GM11168 (cell line): ENCODE measurements at regions not wholly inside any gene's neighbourhood (a gene's known extent, or its start where the extent isn't known, plus 50 kb on each side); places are given as distances from the start of the nearest gene placed in this dataset.

Experiments
- in situ Hi-C: fragments of 300-500 bp; cut with MboI; formaldehyde crosslinking; loops from one replicate; pipeline ENCODE4 v1.12.0; 2022; ENCODE audit warnings: low sequenced_read_pairs; ENCODE audit not compliant: unreplicated experiment

DNA sequence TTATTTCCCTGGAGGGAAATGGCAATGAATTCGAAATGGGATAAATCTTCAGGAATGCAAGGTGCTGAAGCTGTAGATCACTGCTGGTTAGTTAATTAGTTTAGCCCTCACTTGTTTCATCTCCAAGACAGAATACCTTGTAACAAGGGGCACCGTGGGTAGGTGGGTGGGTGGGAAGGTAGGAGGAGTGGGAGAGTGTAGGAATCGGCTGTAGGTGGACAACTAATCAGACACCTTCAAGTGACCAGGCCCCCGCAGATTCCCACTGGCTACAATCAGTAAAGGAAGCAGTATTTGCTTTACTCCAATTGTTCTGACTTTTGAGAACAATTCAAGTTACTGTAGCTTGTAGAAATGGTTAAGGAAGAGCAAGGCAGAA, 293.7 kb downstream of the TLE1 start:
- in situ Hi-C loops, result no loop called here

DNA sequence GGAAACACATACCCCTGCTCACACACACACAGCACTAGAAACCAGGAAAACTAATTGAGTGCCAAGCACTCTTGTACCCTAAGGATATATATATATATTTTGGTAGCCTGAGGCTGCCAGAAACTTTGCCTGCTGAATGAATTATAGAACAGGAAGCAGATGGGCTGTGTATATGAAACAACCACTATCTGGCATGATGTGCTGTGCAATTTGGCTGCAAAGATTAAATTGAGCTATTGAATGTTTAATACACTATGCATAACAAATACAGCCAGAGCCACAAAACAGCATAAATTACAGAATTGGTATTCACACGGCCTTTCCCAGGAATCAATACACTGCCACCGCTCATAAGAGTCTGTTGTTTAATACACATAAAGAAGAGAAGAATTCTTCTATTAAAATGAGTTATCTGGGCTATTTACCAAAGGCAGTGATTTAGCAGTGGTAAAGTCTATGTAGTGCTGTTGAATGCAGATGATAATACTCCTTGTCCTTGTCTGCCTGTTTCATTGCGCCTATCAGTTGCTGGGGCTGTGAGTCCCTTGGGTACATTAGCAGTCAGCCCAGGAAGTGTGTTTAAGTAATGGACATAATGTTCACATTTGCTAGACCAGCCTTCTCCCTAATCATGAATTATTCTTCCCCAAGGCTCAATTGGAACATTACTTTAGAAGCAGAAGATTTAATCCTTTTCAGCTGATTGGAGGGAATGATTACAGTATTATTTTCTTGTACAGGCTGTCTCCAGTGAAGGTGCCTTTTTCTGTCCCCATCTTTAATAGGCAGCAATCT, 294.3 kb downstream of the TLE1 start:
- in situ Hi-C loops, result no loop called here

DNA sequence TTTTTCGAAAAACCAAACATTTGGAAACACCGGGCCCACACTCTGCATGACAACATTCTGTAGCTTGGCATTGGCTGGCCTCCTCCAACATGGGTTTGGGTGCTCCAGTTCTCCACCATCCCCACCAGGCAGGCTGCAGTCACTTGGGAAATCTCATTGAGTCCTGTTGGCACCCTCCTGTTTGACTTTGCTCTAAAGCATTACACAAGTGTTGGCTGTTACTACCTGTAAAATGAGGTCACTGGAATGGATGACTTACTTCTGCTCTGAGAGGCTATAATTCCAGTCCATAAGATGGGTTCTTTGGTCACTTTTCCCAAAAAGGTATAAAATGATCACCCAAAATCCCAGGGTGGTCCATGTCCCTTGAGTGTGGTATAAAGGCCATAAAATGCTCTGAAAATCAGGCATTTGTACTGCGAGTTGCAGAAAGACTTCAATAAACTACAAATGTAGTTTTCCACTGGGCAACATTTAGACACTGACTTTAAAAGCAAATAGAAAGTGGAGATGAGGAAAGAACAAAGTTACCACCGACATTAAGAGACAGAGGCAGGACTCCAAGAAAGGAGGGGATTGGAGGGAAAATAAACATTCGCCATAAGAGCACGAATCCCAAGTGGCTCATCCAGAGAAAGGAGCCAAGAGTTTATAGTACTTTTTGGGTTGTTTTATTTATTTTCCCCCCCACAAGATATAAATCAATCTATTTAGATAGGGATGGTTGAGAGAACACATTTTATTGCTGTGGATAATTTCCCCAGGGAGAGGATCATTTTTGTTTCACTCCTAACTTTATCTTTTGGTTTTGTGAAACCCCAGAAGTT, 295.1 kb downstream of the TLE1 start:
- in situ Hi-C loops, result no loop called here

DNA sequence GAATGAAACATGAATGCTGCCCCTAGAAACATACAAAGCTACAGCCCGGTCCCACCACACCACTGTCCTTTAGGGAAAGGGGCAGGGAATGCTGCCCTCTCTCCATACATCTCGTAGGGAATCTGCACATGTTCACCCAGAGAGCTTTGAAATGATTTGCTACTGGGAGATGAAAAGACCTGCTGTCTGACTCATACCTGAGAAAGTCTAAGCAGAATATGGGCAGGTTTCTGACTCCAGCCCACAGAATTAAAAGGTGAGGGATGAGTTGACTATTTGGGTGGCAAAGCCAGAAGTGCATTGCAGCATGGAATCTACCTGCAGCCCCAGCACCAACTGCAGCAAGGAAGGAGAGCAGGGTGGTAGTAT, 297.9 kb downstream of the TLE1 start:
- in situ Hi-C loops, result no loop called here

DNA sequence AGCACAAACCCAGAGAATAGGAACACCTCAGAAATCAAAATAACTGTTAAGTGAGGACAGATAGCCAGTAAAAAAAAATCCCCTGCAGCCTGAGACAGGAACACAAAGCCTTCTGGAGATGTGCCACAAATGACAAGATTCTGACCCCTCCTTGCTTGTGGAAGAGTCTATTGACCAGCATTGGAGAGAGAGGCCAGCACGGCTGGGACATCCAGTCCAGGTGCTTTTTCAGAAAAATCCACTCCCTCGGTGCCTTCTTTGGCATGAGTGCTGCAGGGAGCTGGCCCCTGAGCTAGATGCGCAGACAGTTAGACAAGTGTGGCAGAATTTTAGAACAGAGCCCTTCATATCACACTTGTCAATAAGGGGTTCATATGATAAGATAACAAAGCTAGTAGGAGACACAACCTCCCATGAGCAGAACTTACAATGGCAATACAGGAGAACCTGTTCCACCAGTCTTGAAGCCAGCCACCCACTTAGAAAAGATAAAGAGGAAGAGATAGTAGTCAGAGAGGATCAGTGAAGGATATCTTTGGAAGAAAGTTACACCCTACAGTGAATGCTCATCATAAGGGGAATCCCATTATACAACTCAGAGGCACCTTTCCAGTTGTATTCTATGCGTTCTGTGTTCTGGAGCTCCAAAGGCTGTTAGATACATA, 298.4 kb downstream of the TLE1 start:
- in situ Hi-C loops, result no loop called here

DNA sequence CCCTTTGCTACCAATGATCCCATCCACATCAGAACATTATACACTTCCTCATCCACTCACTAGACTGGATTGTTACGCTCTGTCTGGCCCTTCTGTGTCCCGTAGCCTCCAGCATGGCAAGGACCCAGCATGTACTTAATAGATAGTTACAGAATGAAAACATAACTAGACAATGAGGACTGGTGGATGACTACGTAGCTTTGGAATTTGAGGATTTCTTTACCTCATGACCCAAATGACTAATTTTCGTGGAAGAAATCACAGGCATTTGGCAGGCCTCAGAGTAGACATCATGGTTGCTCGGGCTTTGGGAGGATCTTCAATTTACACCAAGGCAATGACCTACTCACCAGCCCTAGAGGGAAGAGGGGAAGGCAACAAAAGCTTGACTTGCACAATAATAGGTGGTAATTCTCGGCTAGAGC, 299.8 kb downstream of the TLE1 start:
- in situ Hi-C loops, result no loop called here

DNA sequence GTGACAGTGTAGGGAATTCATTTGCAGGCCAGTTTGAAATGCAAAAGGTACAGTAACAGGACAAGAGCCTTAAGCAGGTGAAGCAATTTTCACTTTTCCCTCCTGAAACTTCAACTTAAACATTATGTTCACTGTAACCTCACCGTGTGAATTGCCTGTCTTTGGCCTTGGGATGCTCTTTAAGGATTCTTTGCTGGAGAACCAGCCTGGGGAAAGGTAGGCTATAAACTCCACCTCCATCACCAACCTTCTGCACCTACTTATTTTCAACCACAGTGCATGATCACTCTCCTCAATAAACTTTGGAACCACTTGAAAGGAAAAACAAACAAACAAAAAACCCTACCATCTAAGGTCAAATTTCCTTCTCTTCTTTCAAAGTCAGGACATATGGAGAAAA, 300.5 kb downstream of the TLE1 start:
- in situ Hi-C loops, result no loop called here

DNA sequence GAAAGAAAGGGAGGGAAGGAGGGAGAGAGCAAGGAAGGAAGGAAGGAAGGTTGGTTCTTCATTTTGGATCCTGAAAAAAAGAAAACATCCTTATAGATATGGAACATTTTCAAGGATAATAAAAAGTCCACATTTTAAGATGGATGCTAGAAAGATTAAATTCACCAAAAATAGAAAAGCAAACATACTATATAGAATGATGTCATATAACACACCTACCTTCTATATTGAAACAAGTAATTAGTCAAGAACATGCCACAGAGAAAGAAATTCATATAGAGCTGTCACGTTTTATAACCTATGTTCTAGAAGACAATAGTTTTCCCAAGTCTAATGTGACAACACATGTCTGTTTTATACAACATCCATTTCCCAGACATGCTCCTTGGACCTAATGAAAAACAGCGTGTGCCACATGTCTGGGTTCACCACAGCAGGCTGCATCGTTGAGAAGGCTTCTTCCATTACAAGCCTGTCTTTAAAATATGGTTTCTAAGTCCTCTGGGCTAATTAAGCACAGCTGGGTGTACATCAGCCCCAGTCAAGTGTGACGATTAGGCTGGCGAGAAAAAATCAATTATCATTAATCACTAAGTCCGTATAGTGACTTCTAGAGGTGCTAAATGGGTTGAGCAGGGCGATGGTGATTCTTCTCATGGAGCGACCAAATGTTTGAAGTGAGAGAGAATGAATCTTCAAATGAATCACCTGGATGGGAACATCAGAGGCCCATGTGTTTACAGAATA, 301.8 kb downstream of the TLE1 start:
- in situ Hi-C loops, result no loop called here

DNA sequence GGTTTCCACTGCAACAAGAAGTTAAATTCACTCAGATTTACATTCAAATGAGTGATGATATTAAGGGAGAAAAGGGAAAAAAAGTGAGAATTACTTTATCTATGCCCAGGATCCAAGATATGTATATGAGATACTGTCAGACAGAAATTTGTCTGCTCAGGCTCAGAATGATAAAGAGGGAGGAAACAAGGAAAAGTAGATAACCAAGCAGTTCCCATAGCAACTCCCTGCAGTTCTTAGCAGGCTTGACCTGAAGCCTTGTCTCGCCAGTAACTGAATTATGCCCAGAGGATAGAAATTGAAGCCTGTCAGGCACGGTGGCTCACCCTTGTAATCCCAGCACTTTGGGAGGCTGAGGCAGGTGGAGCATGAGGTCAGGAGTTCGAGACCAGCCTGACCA, 304.4 kb downstream of the TLE1 start:
- in situ Hi-C loops, result no loop called here

DNA sequence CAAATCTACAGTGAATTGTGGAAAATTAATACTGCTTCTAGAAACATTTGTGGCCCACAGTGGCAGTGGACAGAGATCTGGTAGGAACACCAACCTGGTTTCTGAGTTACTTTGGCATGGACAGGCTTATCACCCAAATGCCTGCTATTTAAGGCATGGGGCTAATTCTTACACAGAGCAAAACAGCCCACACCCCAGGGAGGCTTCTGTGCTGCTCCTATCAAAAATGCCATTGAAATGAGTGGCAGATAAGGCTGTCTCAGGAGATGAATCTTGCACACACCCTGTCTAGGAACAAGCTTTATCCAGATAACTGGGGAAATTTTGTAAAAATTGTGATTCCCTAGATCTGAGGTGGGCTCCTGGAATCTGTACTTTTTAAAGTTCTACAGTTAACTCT, 307.1 kb downstream of the TLE1 start:
- in situ Hi-C loops, result no loop called here

DNA sequence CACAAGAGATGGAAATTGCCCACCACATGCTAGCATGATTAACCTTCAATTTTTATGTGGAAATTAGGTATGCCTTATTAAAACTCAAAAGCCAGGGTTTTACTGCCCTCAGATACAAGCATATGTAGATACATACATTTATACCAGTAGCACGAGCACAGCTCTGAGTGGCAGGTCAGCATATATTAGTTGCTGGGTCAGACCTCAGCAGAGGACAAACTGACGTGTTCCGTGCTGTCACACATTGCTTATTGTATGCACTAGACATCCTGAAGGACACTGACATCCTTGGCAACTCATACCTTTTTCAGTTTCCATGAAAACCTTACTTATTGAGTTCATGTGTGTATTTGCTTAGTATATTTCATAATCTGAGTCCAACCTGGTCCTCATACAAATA, 307.7 kb downstream of the TLE1 start:
- in situ Hi-C loops, result no loop called here

DNA sequence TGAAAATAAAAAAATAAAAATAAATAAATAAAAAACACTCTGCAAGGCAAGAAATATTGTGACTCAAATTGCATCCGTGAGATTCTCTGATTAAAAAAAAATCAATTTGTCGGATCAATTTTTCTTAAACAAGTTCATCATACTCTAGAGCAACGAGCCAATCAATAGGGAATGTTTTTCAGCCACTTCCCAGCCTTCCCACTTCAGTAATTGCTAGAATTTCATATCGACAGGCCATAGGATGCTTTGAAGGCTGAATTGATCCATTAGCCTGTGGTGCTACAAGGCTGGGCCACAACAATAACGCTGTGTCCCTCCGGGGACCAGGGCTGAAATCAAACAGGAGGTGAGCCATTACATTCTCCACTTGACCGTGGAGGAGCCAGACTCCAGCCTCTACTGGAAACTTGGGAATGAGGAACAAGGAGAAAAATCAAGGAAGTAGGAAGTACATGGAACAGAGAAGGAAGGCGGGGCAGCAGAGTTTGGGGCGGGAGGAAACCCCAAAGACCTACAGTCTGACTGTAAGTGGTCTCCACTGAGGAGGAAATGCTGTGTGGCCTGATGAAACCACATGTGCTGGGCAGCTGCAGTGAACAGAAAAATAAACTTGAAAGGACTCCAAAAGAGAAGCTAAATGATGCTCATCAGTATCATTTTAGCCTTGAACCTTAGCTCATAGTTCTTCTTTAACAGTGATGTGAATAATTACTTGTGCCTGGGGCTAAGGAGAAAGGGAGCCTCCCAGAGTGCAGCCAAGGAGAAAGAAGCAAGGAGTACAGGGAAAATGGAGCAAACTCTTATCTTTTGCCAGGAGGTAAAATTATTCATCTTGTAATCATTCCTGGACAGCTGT, 308.6 kb downstream of the TLE1 start:
- in situ Hi-C loops, result no loop called here

DNA sequence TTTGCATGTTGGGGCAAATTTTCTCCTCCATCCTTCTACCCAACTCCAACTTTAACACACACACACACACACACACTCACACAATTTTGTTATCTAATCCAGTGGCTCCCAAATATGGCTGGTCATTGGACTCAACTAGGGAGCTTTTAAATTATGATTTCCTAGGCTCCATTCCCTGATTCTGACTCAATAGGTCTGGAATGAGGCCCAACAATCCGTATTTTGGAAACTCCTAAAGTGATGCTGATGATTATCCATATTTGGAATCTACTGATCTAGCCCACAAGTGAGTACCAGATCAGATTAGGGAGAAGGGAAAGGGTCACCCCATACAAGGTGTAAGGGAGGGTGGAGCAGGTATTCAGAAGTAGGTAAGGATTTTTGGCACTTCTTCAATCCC, 309.7 kb downstream of the TLE1 start:
- in situ Hi-C loops, result no loop called here

DNA sequence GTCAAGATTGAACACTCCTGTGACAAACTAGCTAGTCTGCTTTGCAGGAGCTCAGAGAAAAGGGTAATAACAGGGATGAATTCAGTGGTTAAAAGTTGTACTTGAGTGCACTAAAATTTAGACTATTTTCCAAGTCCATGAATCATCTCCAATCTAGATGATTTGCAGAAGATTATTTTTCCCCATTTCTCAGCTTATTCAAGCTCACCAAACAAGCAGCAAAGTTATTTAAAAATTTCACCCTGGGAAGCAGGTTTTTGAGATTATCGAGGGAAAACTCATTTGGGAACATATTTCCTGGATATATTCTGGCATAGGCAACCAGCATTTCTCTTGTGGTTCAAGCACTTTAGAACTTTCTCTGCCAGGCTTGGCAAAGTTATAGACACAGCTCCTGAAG, 311.4 kb downstream of the TLE1 start:
- in situ Hi-C loops, result no loop called here

DNA sequence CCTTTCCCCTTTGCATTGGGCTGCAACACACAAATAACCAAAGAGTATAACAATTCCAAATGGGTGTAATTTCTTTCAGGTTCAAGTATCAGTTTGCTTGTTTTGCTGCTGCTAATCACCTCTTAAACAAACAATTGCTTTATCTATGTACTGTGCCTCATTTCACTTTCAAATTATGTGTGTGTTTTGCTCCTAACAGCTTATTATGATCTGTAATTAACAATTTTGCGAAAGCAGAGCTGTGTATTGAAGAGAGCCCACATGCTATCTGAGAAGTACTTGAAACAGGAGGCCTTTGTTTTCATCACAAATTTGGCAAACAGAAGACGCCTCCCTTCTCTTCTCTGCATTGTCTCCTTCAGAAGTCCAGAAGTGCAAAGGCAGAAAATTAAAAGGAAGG, 312.0 kb downstream of the TLE1 start:
- in situ Hi-C loops, result no loop called here

DNA sequence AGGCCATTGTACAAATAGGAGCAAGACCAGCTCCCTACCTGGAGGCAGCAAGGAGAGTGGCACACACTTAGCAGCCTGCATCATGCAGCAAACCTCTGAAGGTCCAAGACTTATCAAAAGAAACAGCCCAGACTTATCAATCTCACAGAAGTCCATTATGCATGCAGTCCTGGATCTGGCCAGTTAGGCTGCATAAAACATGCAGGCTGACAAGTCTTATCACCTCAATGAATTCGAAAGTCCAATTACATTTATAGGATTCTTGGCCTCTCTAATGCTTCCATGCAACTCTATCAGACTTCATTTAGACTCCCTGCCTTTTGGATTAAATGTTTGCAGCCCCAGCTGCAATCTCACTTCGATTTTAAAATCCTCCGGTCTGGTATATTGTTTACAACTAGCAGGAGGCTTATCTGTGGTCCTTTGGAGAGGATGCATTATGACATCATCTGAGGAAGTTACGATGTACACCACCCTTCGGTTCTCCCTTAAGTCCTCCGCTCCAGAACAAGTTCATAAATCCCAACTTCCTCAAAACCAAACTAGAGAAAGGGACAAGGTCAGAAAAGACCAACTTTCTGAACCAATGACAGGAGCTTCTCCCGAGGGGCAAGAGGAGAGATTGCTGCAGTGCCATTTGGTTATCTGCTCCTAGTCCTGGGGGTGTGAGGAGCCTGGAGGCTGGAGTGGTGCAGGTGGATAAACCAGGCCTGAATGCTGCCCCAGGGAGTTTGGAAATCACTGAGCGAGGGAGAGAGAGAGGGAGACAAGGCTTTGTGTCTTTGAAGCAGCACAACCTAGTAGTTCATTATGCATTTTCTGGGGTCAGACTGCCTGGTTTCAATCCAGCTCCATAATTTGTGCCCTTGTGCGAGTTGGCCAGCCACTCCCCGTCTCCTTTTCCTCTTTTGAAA, 313.9 kb downstream of the TLE1 start:
- in situ Hi-C loops, result no loop called here

DNA sequence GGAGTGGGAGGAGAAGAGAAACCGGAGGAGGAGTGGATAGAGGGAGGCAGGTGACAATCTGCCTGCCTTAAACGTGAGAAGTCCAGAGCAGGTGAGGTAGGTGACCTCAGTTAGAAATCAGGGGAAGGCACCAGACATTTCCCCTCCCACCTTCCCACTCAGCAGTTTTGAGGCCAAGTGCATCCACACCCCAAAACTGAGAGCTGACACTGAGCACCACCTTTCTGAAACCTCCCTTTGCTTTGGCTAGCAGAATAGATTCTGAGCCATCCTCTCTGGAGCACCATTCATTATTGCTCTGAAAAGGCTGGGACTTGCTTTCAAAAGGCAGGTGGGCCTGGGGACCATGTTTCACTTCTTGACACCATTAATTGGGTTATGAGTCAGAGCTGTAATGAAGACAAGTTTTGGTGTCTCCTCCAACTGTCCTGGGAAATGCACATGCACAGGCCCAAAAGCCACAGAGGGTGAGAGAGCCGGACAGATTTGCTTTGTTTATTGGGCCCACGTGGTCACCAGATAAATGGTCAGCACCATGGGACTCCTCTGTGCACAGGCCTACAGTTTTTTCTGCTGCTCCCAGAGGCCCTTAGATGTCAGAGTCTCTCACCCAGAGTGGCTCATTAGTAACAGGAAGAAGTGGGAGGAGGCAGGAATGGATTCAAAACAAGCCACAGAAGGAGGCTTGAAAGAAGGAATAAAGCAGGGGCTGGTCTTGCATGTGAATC, 314.7 kb downstream of the TLE1 start:
- in situ Hi-C loops, result no loop called here

DNA sequence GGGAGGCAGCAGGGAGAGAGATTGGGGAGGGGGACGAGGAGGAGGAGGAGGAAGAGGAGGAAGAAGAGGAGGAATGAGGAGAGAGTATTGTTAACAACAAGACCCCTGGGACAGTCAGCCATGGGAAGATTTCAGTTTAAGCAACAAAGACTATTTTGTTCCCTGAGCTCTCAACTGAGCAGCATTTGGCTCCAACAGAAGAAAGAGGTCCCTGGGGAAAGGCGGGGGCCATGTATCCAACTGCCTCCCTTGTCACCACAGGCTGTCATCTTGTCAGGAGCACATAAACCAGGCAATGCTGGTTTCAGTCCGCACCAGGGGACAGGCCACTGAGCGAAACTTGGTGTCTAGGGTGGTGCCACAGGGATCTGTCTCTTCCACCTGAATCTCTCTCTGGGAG, 316.1 kb downstream of the TLE1 start:
- in situ Hi-C loops, result no loop called here
